ENCODE measurements at regions not wholly inside any gene's neighbourhood (a gene's known extent, or its start where the extent isn't known, plus 50 kb on each side); places are given as distances from the start of the nearest gene placed in this dataset.

GRCh38 chr5:2174538-2174937, 291.8 kb upstream of the IRX4 start:
- TF ChIP-seq CTCF (IDR thresholded peaks at IDR 0.05) = no peak
- no peak for TF ChIP-seq POLR2A (IDR thresholded peaks at IDR 0.05)

Data from body of pancreas (tissue), 4 donors.